GM19324 (cell line): ENCODE measurements at regions not wholly inside any gene's neighbourhood (a gene's known extent, or its start where the extent isn't known, plus 50 kb on each side); places are given as distances from the start of the nearest gene placed in this dataset.
"Not testable (repeated sequence)": the region's sequence is repeated elsewhere in the genome, so short reads cannot be mapped to it uniquely, and the experiment has no call there.

Source experiments
- ATAC-seq: cut with Tn5 transposase; IDR thresholded peaks from one replicate; pipeline ENCODE4 v1.9.1; 2021; ENCODE audit warnings: mild to moderate bottlenecking, moderate library complexity; ENCODE audit not compliant: unreplicated experiment, low FRiP score

- no peak for ATAC-seq
Measured at GRCh38 chr6:103011605-103012004, 1618.1 kb downstream of the GRIK2 start.

DNA sequence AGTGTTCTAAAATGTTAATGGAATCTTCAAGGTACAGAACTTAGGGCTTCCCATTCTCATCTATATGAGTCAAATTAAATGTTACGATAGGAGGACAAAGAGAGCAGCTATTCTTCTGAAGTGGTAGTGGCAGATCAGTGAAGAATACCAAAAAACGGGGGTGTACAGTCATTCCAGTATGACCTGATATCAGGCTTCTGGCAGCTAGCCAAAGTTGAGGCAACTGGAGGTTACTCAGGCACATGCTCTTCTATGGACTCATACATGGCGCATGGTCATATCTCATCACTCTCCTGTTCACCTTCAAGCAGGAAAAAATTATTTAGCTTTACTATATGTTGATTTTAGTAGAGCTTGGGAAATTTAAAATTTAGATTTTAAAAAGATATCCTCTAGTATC, 1608.8 kb downstream of the GRIK2 start:
- no peak for ATAC-seq

- ATAC-seq, result no peak
Measured at GRCh38 chr6:103001724-103002123, 1608.2 kb downstream of the GRIK2 start.

- no peak for ATAC-seq
Measured at GRCh38 chr6:103000688-103001087, 1607.2 kb downstream of the GRIK2 start.

- no peak for ATAC-seq
Measured at GRCh38 chr6:102995491-102995890, 1602.0 kb downstream of the GRIK2 start.

- no peak for ATAC-seq
Measured at GRCh38 chr6:102994866-102995265, 1601.4 kb downstream of the GRIK2 start.

DNA sequence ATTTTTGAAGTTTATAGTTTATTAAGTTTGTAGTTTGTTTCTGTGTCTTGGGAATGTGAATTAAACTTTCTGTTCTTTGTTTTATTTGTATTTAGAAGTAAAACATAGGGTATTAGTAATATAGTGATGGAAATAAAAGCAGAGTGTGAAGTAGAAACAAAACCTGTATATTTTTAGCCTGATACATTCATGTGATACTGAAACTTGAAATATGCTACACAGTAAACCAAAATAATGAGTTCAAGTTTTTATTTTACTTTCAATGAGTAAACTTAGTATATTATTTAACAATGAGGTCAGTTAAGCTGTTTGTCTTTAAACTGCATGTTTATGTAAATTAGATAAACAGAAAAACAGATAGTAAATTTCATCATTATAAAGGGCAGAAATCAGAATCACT, 1592.6 kb downstream of the GRIK2 start:
- ATAC-seq, result no peak

DNA sequence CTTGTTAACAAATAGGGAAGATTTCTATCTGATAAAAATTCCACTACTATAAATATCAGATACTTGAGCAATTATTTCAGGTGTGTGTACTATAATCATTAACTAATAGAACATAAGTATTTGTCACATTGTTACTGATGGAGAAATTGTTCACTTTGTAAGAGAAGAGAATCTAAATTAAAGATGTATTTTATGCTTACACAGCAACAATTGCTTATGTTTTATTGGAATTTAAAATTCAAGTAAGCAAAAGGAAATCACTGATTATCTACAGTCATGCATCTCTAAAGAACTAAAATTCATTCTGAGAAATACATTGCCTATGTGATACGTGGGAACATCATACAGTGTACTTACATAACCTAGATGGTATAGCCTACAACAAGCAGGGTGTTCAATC, 1590.8 kb downstream of the GRIK2 start:
- ATAC-seq, result no peak

GRCh38 chr6:102981490-102982015, 1588.0 kb downstream of the GRIK2 start:
- no peak for ATAC-seq

GRCh38 chr6:102980951-102981350, 1587.4 kb downstream of the GRIK2 start:
- no peak for ATAC-seq

DNA sequence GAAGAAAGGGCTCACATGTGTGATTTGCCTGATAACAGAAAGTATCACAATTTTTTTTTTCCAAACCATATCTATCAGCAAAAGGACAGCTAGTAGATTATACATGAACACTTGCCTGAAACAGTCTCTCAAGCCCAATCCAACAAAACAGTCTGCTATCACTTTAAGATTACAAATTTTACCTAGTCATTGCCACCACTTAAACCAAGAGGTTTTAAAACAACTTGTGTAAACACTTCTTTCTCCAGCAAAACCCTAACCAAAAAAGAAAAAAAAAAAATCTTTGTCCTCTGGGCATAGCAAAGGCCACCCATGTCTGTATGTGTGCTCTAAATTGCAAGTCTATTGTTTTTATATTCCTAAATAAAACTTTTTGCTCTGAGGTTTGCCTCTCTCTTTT, 1568.4 kb downstream of the GRIK2 start:
- no peak for ATAC-seq

GRCh38 chr6:102950967-102951366, 1557.5 kb downstream of the GRIK2 start:
- ATAC-seq, result no peak

- no peak for ATAC-seq
Measured at GRCh38 chr6:102944475-102944874, 1551.0 kb downstream of the GRIK2 start.

- ATAC-seq, result no peak
Measured at GRCh38 chr6:102942206-102942605, 1548.7 kb downstream of the GRIK2 start.

- no peak for ATAC-seq
Measured at GRCh38 chr6:102936959-102937358, 1543.5 kb downstream of the GRIK2 start.

- ATAC-seq, result no peak
Measured at GRCh38 chr6:102928109-102928508, 1534.6 kb downstream of the GRIK2 start.

GRCh38 chr6:102918161-102918560, 1524.7 kb downstream of the GRIK2 start:
- no peak for ATAC-seq

- ATAC-seq, result no peak
Measured at GRCh38 chr6:102911571-102911970, 1518.1 kb downstream of the GRIK2 start.

GRCh38 chr6:102910701-102911139, 1517.2 kb downstream of the GRIK2 start:
- ATAC-seq, result not testable (repeated sequence)

DNA sequence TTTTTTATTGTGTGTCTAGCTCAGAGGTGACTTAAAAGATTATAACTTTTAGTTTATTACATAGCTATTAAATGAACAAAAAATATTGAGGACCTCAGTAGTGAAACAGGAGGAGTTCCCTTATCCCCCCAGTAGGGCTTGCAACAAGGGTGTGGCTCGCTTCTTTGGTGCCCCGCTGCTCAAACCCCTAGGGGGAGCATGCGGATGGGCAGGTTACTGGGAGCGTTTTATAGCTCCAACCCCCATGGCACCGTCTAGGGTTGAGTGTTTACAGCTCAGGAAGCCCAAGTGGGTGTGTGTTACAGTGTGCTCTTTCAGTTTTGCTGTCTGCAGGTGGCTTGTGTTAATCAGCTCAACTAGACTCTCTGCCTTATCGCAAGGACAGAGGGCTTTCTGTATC, 1513.7 kb downstream of the GRIK2 start:
- ATAC-seq, result no peak

- no peak for ATAC-seq
Measured at GRCh38 chr6:102902471-102902870, 1509.0 kb downstream of the GRIK2 start.

DNA sequence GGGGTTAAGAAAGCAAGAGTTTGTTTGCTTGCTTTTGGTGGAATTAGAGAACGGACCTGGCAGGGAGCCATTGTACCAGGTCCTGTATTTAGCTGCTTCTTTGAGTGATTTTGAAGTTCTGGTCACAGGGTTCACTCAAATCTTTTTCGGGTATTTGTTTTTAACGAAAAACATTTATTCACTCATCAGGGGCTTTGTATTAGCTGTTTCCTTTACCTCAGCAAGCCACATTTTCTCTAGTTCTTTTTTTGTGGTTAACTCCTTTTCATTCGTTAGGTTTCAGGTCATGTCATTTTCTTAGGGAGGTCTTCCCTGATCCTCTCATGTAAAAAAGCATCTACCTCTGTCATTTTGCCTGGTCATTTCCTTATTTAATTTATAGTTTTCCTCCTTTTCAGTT, 1502.2 kb downstream of the GRIK2 start:
- no peak for ATAC-seq

GRCh38 chr6:102885165-102885564, 1491.7 kb downstream of the GRIK2 start:
- ATAC-seq, result no peak
